GM12865 (cell line): ENCODE measurements at regions not wholly inside any gene's neighbourhood (a gene's known extent, or its start where the extent isn't known, plus 50 kb on each side); places are given as distances from the start of the nearest gene placed in this dataset.
A peak's percentile ranks its signal among the peaks of the same experiment; 100 is the strongest.

Source experiments
- DNase-seq: peaks from one replicate; pipeline ENCODE4 v3.0.0; 2010; ENCODE audit warnings: low read depth
- H3K4me3 ChIP-seq: 2 replicates; pipeline ENCODE4 v1.5.1; 2011; ENCODE audit warnings: mild to moderate bottlenecking, low read depth, low read length, control low read depth
- TF ChIP-seq, protein P1 (sequence below): IDR thresholded peaks from 2 replicates; pipeline ENCODE4 v1.5.1; 2011; ENCODE audit warnings: low read length, control low read depth, low read depth, inconsistent platforms; ENCODE audit not compliant: insufficient read depth; ENCODE audit errors: missing control alignments

GRCh38 chr7:86963599-86964230 lies 95.7 kb downstream of the ELAPOR2 start:
- TF ChIP-seq, protein P1, sequence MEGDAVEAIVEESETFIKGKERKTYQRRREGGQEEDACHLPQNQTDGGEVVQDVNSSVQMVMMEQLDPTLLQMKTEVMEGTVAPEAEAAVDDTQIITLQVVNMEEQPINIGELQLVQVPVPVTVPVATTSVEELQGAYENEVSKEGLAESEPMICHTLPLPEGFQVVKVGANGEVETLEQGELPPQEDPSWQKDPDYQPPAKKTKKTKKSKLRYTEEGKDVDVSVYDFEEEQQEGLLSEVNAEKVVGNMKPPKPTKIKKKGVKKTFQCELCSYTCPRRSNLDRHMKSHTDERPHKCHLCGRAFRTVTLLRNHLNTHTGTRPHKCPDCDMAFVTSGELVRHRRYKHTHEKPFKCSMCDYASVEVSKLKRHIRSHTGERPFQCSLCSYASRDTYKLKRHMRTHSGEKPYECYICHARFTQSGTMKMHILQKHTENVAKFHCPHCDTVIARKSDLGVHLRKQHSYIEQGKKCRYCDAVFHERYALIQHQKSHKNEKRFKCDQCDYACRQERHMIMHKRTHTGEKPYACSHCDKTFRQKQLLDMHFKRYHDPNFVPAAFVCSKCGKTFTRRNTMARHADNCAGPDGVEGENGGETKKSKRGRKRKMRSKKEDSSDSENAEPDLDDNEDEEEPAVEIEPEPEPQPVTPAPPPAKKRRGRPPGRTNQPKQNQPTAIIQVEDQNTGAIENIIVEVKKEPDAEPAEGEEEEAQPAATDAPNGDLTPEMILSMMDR, result no peak
- DNase-seq, result peak; percentile 74
- no peak overlapping the region for H3K4me3 ChIP-seq

DNA sequence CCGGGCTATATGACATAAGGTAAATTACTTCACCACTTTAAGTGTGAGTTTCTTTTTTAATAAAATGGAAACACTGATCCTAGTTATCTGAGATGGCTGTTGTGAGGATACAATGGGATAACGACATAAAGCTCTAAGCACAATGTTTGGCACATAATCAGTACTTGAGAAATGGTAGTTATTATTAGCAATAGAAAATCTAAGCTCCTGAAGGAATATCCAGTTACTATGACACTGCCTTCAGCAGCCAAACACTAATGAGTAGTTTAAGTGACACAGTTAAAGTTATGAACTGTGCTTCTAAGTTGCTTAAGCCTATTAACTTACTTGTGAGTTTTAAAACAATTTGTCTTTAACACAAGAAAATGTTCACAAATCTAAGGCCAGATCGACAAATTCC lies 96.8 kb downstream of the ELAPOR2 start:
- TF ChIP-seq, protein P1, result no peak

GRCh38 chr7:86961686-86962085 lies 97.8 kb downstream of the ELAPOR2 start:
- no peak overlapping the region for H3K4me3 ChIP-seq
- DNase-seq, result no peak
- TF ChIP-seq, protein P1, result no peak

More for the DNA sequence above, 96.8 kb downstream of the ELAPOR2 start:
- H3K4me3 ChIP-seq, result no peak overlapping the region
- no peak for DNase-seq

GRCh38 chr7:86958380-86958779 lies 101.1 kb downstream of the ELAPOR2 start:
- TF ChIP-seq, protein P1, result no peak
- no peak overlapping the region for H3K4me3 ChIP-seq
- no peak for DNase-seq

- no peak for DNase-seq
- TF ChIP-seq, protein P1, result no peak
- H3K4me3 ChIP-seq, result no peak overlapping the region
Measured at GRCh38 chr7:86956567-86956966, 102.9 kb downstream of the ELAPOR2 start.

DNA sequence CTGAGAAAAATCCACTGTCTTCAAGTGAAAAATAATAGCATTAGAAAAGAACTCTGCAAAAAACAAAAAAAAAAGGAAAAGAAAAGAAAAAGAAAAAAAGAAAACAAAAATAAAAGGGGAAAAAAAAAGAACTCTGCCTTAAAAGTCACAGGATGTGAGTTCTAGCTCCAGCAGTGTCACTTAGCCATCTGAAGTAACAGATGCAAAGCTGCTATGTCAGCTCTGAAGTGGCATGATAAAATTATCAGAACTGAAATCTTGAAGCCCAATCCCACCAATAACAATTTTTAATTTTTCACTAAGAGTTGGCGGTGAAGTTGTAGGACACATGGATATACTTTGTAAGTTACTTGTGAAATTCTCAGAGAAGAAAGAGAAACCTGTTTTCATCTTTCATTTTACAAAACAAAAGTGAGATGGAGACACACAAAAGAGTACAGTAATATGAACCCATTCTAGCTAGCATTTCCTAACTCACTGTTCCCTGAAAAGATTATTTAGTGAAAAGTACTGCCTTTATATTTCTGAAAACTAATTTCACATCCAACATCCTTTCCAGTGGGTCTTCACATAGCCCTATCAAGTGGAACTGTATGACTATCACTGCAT lies 103.5 kb downstream of the ELAPOR2 start:
- DNase-seq, result no peak
- H3K4me3 ChIP-seq, result no peak overlapping the region
- TF ChIP-seq, protein P1, result no peak

DNA sequence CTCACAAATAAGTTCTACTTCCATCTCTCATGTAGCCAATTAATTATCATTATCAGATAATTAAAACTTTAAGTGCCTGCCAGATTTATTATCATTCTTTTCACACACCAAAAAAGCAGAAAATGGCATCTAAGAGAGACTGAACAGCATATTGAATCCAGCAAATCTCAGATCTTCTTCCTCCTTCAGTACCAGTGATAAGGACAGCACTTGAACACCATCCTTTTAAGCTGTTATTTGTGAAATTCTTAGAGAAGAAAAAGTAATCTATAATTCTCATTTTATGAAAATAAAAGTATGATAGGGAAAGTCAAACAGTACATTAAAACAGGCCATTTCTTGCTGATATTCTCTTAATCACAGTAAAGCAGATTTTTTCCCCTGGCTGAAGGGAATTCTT lies 104.5 kb downstream of the ELAPOR2 start:
- H3K4me3 ChIP-seq, result no peak overlapping the region
- TF ChIP-seq, protein P1, result no peak
- no peak for DNase-seq
